GM13976 (cell line): ENCODE measurements at regions not wholly inside any gene's neighbourhood (a gene's known extent, or its start where the extent isn't known, plus 50 kb on each side); places are given as distances from the start of the nearest gene placed in this dataset.

ENCODE experiments used
- DNase-seq: peaks from one replicate; pipeline ENCODE4 v3.0.0; 2012; ENCODE audit warnings: low spot score
- in situ Hi-C: fragments of 300-500 bp; cut with MboI; formaldehyde crosslinking; loops from one replicate; pipeline ENCODE4 v1.12.0; 2022; ENCODE audit warnings: low sequenced_read_pairs, mixed read lengths, inconsistent platforms; ENCODE audit not compliant: unreplicated experiment
- TF ChIP-seq, protein P1 (sequence below): IDR thresholded peaks from 2 replicates; pipeline ENCODE4 v1.5.1; 2012; ENCODE audit warnings: borderline replicate concordance, mild to moderate bottlenecking; ENCODE audit not compliant: insufficient read depth; ENCODE audit errors: extremely low read depth, missing control alignments, control extremely low read depth

DNA sequence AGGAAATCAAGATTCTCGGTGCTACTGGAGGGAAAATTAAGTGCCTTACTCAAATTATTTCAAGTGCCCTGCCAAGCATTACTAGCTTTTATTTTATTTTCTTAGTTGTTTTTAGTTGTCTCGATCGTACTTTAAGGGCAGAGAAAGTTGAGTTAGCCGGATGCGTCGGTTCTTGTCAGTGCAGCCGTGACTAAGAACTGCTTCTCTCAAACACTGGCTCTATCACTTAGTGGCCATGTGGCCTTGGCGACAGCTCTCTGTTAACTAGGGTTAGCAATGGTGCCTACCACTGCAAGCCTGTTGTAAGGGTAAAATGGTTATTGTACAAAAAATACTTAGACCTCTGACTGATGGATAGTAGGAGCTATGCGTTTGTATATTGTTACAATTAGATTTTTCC, 227.8 kb downstream of the KATNAL1 start:
- in situ Hi-C loops = no loop called here
- DNase-seq = no peak
- TF ChIP-seq, protein P1, sequence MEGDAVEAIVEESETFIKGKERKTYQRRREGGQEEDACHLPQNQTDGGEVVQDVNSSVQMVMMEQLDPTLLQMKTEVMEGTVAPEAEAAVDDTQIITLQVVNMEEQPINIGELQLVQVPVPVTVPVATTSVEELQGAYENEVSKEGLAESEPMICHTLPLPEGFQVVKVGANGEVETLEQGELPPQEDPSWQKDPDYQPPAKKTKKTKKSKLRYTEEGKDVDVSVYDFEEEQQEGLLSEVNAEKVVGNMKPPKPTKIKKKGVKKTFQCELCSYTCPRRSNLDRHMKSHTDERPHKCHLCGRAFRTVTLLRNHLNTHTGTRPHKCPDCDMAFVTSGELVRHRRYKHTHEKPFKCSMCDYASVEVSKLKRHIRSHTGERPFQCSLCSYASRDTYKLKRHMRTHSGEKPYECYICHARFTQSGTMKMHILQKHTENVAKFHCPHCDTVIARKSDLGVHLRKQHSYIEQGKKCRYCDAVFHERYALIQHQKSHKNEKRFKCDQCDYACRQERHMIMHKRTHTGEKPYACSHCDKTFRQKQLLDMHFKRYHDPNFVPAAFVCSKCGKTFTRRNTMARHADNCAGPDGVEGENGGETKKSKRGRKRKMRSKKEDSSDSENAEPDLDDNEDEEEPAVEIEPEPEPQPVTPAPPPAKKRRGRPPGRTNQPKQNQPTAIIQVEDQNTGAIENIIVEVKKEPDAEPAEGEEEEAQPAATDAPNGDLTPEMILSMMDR = no peak

DNA sequence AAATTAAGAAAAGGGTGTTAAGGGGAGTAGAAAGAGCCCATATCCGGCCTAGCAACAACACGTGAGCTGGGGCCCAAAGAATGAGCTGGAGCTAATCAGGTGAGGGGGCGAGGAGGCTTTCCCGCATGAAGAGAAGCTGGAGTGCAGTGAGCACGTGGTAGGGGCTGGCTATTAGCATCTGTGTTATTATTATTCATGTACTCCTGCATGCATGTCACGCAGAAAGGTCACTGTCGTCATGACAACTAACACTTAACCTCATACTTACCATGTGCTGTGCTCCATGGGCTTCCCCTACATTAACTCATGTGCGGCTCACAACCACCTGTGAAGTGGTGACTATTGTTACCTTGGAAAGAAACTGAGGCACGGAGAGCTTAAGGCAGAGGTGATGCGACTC, 227.6 kb upstream of the UBL3 start:
- TF ChIP-seq, protein P1 = no peak
- in situ Hi-C loops = no loop called here
- DNase-seq = no peak

DNA sequence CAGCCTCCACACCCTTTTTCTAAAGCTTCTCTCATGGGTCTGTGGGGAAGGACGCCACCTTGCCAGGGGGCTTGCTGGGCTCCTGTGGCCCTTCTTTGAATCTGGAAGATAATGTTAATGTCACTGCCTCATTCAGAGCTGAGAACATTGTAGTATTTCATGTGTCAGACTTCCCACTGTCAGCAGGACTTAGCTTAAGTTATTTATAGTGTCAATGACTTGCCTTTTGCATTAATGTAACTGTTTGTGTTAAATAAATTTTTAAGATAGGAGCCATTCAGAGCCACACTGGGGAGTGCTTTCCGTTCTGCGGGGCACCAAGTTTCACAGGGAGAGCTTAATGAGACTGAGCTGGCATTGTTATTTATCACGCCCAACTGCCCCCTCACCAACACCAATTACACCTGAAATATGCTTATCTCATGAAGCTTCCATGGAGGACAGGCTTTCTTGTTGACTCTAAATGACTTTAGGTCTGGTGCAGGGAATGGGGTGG, 226.9 kb upstream of the UBL3 start:
- DNase-seq = no peak
- TF ChIP-seq, protein P1 = no peak
- in situ Hi-C loops = no loop called here

DNA sequence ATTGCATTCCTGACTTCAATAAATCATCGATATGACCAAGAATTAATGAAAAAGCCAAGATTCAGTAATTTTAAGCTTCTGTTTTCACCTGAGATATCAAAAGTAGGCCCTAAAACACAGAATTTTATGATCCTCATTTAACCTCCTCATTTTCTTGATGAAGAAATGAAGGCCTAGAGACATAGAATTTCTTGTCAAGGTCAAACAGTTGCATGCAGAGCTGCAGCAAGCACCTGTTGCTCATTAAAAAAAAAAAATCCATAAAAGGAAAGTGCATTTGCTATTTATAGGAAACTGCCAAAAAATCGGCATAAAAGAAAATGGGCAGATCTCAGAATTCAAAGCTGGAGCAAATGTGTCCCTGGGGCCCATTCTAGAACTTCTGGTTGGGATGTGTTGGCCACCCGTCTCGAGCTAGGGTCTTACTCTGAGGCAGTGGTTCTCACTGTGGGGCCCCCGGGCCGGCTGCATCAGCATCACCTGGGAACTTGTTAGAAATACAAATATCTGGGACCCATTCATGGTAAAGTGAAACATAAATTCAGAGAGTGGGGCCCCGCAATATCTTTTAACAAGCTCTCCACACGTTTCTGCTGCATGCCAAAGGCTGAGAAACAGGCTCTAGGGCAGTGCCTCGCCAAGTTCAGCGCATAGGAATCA, 224.7 kb upstream of the UBL3 start:
- TF ChIP-seq, protein P1 = no peak
- DNase-seq = no peak
- in situ Hi-C loops = no loop called here

DNA sequence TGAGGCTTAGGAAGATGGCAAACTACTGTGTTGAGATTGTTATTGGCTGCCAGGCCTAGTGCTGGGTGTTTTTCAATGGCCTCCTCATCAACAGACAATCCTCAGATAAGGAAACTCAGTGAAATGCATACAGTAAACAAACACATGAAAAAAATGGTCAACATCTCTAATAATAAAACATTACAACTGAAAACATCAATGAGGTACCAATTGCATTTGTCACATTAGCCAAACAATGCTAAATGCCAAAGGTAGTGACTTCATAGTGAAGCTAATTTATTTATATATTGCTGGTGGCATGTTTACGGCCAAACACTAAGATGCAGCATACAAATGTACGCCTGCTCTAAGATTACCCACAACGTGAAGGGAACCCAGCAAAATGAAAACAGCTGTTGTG, 224.0 kb upstream of the UBL3 start:
- TF ChIP-seq, protein P1 = no peak
- DNase-seq = no peak
- in situ Hi-C loops = no loop called here

DNA sequence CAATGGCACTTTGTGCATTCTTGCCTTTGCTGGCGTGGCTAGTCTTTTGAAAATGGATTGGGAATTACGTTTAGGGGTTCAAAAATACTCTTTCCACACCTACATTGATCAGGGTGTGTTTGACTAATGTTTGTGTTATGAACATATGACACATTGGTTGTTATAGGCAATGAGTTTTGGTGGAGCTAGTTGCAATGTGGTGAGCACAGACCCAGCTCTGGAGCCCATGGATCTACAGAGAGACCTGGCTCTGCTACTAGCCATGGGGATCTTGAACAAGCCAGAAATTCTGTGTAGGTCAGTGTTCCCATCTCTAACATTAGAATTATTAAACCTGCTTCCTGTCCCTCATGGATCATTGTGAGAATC, 222.4 kb upstream of the UBL3 start:
- TF ChIP-seq, protein P1 = no peak
- DNase-seq = no peak
- in situ Hi-C loops = no loop called here
